H9 (cell line): ENCODE measurements at regions not wholly inside any gene's neighbourhood (a gene's known extent, or its start where the extent isn't known, plus 50 kb on each side); places are given as distances from the start of the nearest gene placed in this dataset.

ENCODE experiments used
- DNase-seq: peaks from one replicate; pipeline ENCODE4 v3.0.0-alpha.2; 2017
- H2AFZ ChIP-seq: one replicate; pipeline ENCODE4 v1.6.1; 2013; ENCODE audit warnings: mild to moderate bottlenecking, low read length, control low read depth, moderate library complexity
- H2AK5ac ChIP-seq: 2 replicates; pipeline ENCODE4 v1.6.1; 2013; ENCODE audit warnings: low read length, control low read depth, mixed read lengths; ENCODE audit not compliant: insufficient read length
- H2BK120ac ChIP-seq: one replicate; pipeline ENCODE4 v1.6.1; 2013; ENCODE audit warnings: low read depth, mild to moderate bottlenecking, low read length, control low read depth, inconsistent platforms; ENCODE audit not compliant: poor library complexity, severe bottlenecking
- H2BK12ac ChIP-seq: 2 replicates; pipeline ENCODE4 v1.6.1; 2013; ENCODE audit warnings: low read length, control low read depth, mixed read lengths, low read depth; ENCODE audit not compliant: insufficient read length
- H2BK15ac ChIP-seq: 2 replicates; pipeline ENCODE4 v1.6.1; 2013; ENCODE audit warnings: low read depth, low read length, control low read depth
- H2BK20ac ChIP-seq: one replicate; pipeline ENCODE4 v1.6.1; 2013; ENCODE audit warnings: low read depth, mild to moderate bottlenecking, low read length, control low read depth, inconsistent platforms; ENCODE audit not compliant: poor library complexity, severe bottlenecking
- H2BK5ac ChIP-seq: 2 replicates; pipeline ENCODE4 v1.6.1; 2013; ENCODE audit warnings: low read length, control low read depth, mixed read lengths; ENCODE audit not compliant: insufficient read length
- H3K14ac ChIP-seq: 2 replicates; pipeline ENCODE4 v1.6.1; 2013; ENCODE audit warnings: low read length, control low read depth; ENCODE audit not compliant: insufficient read depth
- H3K18ac ChIP-seq: 2 replicates; pipeline ENCODE4 v1.6.1; 2013; ENCODE audit warnings: low read depth, mild to moderate bottlenecking, mixed read lengths, low read length, control low read depth; ENCODE audit not compliant: insufficient read length
- H3K23ac ChIP-seq: 2 replicates; pipeline ENCODE4 v1.6.1; 2013; ENCODE audit warnings: low read length, control low read depth, mixed read lengths, low read depth; ENCODE audit not compliant: insufficient read length
- H3K23me2 ChIP-seq: 2 replicates; pipeline ENCODE4 v1.6.1; 2013; ENCODE audit warnings: low read depth, mild to moderate bottlenecking, mixed read lengths, low read length, control low read depth; ENCODE audit not compliant: insufficient read length, poor library complexity, severe bottlenecking
- H3K27ac ChIP-seq: 2 replicates; pipeline ENCODE4 v1.5.1; 2013; ENCODE audit warnings: low read length, control low read depth, mixed read lengths, low read depth; ENCODE audit not compliant: insufficient read length
- H3K27me3 ChIP-seq: 2 replicates; pipeline ENCODE4 v1.6.1; 2013; ENCODE audit warnings: low read length, control low read depth, inconsistent platforms; ENCODE audit not compliant: insufficient read depth
- H3K4ac ChIP-seq: 2 replicates; pipeline ENCODE4 v1.6.1; 2013; ENCODE audit warnings: low read depth, mild to moderate bottlenecking, control low read depth, inconsistent platforms, low read length, moderate library complexity
- H3K4me1 ChIP-seq: 2 replicates; pipeline ENCODE4 v1.6.1; 2013; ENCODE audit warnings: low read length, control low read depth, inconsistent platforms; ENCODE audit not compliant: insufficient read depth
- H3K4me2 ChIP-seq: 2 replicates; pipeline ENCODE4 v1.6.1; 2013; ENCODE audit warnings: low read length, control low read depth, mixed read lengths; ENCODE audit not compliant: insufficient read length, insufficient read depth
- H3K56ac ChIP-seq: 2 replicates; pipeline ENCODE4 v1.6.1; 2013; ENCODE audit warnings: low read depth, mild to moderate bottlenecking, mixed read lengths, low read length, control low read depth; ENCODE audit not compliant: insufficient read length
- H3K79me1 ChIP-seq: 2 replicates; pipeline ENCODE4 v1.6.1; 2013; ENCODE audit warnings: low read depth, mild to moderate bottlenecking, moderate library complexity, low read length, control low read depth, inconsistent platforms; ENCODE audit not compliant: insufficient read depth, poor library complexity, severe bottlenecking
- H3K79me2 ChIP-seq: 2 replicates; pipeline ENCODE4 v1.6.1; 2013; ENCODE audit warnings: low read length, control low read depth, inconsistent platforms; ENCODE audit not compliant: insufficient read depth
- H3K9ac ChIP-seq: 2 replicates; pipeline ENCODE4 v1.6.1; 2013; ENCODE audit warnings: low read length, control low read depth, mixed read lengths; ENCODE audit not compliant: insufficient read length; ENCODE audit errors: extremely low read depth
- H3K9me3 ChIP-seq: one replicate; pipeline ENCODE4 v1.6.1; 2013; ENCODE audit warnings: low read depth, low read length, inconsistent platforms; ENCODE audit not compliant: control insufficient read depth
- H3T11ph ChIP-seq: one replicate; pipeline ENCODE4 v1.6.1; 2013; ENCODE audit warnings: mild to moderate bottlenecking, low read length, control low read depth, inconsistent platforms
- H4K20me1 ChIP-seq: one replicate; pipeline ENCODE4 v1.6.1; 2013; ENCODE audit not compliant: control insufficient read depth, insufficient read length, insufficient read depth
- H4K5ac ChIP-seq: 2 replicates; pipeline ENCODE4 v1.6.1; 2013; ENCODE audit warnings: low read depth, mild to moderate bottlenecking, mixed read lengths, low read length, control low read depth; ENCODE audit not compliant: insufficient read length
- H4K8ac ChIP-seq: replicated peaks from 2 replicates; pipeline ENCODE4 v1.6.1; 2013; ENCODE audit warnings: low read length, control low read depth, mixed read lengths, low read depth; ENCODE audit not compliant: insufficient read length
- H4K91ac ChIP-seq: 2 replicates; pipeline ENCODE4 v1.6.1; 2013; ENCODE audit warnings: low read depth, mild to moderate bottlenecking, moderate library complexity, mixed read lengths, low read length, control low read depth; ENCODE audit not compliant: insufficient read length
- H3K27ac Mint-ChIP-seq, 3 experiments: 2 replicates in 2 of 3; 3 replicates in 1 of 3; pipeline ENCODE4 v1.8.0; 2020 to 2021; ENCODE audit warnings: mixed read lengths in 3 of 3, mild to moderate bottlenecking in 1 of 3, moderate library complexity in 1 of 3
- H3K27me3 Mint-ChIP-seq: 2 replicates; pipeline ENCODE4 v1.8.0; 2021; ENCODE audit warnings: low read depth, mild to moderate bottlenecking, moderate library complexity, mixed read lengths
- H3K36me3 Mint-ChIP-seq, 3 experiments: 2 replicates in 2 of 3; 3 replicates in 1 of 3; pipeline ENCODE4 v1.8.0; 2020 to 2021; ENCODE audit warnings: low read depth in 3 of 3, mixed read lengths in 3 of 3; ENCODE audit not compliant: insufficient read depth in 1 of 3
- H3K4me1 Mint-ChIP-seq, 2 experiments: 2 replicates each; pipeline ENCODE4 v1.8.0; 2020; ENCODE audit warnings: mixed read lengths in 2 of 2
- H3K4me3 Mint-ChIP-seq, 2 experiments: 2 replicates in 1 of 2; 3 replicates in 1 of 2; pipeline ENCODE4 v1.8.0; 2020 to 2021; ENCODE audit warnings: mild to moderate bottlenecking in 2 of 2, mixed read lengths in 2 of 2, moderate library complexity in 1 of 2
- H3K9me3 Mint-ChIP-seq, 2 experiments: 2 replicates in 1 of 2; 3 replicates in 1 of 2; pipeline ENCODE4 v1.8.0; 2020; ENCODE audit warnings: mild to moderate bottlenecking in 2 of 2, mixed read lengths in 2 of 2, moderate library complexity in 1 of 2
- CTCF ChIP-seq: fragments of 200-600 bp; sonication (generic); conservative IDR thresholded peaks from 3 replicates; pipeline ENCODE4 v1.8.0; 2021; ENCODE audit warnings: antibody characterized with exemption, mild to moderate bottlenecking
- WGBS: extraction: QIAGEN DNeasy Blood & Tissue Kit; methylation state at CpG from one replicate; pipeline ENCODE4 v1.1.7; 2013; ENCODE audit warnings: missing lambda C conversion rate, low lambda C conversion rate, mixed read lengths; ENCODE audit not compliant: insufficient read length; ENCODE audit errors: extremely low coverage; 5-methylcytosine and 5-hydroxymethylcytosine counted together

- H3K27ac ChIP-seq: no peak overlapping the region
- H3K4ac ChIP-seq: no peak overlapping the region
- no peak overlapping the region for H2AK5ac ChIP-seq
- no peak overlapping the region for H2BK5ac ChIP-seq
- no peaks in the 10 kb centered on the region for H3K4me1 ChIP-seq
- Mint-ChIP-seq H3K9me3 (no peaks in the 10 kb centered on the region), H3K4me1 (peaks cover 0 to 2% of the 10 kb centered on the region in 2 experiments; a peak in 1 of 4 replicates), H3K27me3 (no peaks in the 10 kb centered on the region), H3K27ac (no peak overlapping the region), H3K4me3 (no peak overlapping the region), H3K36me3 (no peaks in the 10 kb centered on the region)
- H3K9ac ChIP-seq: no peak overlapping the region
- no peak overlapping the region for H3K14ac ChIP-seq
- no peak overlapping the region for H4K5ac ChIP-seq
- TF ChIP-seq CTCF: no peak
- no peak for DNase-seq
- no peak overlapping the region for H2BK15ac ChIP-seq
- no peak overlapping the region for H3T11ph ChIP-seq
- H3K18ac ChIP-seq: no peak overlapping the region
- no peaks in the 10 kb centered on the region for H3K79me2 ChIP-seq
- H3K23me2 ChIP-seq: no peaks in the 10 kb centered on the region
- no peak overlapping the region for H2AFZ ChIP-seq
- H4K8ac ChIP-seq: no peak overlapping the region
- no peak overlapping the region for H3K4me2 ChIP-seq
- no peak overlapping the region for H3K56ac ChIP-seq
- no peak overlapping the region for H3K23ac ChIP-seq
- no peak overlapping the region for H2BK12ac ChIP-seq
- H2BK20ac ChIP-seq: no peak overlapping the region
- no CpG with 5 or more reads among the region's 3 CpGs for WGBS
- H4K91ac ChIP-seq: no peak overlapping the region
- no peaks in the 10 kb centered on the region for H3K27me3 ChIP-seq
- H3K79me1 ChIP-seq: no peaks in the 10 kb centered on the region
- no peaks in the 10 kb centered on the region for H4K20me1 ChIP-seq
- H2BK120ac ChIP-seq: no peak overlapping the region
- no peaks in the 10 kb centered on the region for H3K9me3 ChIP-seq
Measured at GRCh38 chr4:126539771-126540170, 1093.0 kb upstream of the INTU start.
